Breast epithelium (tissue), 4 donors: ENCODE measurements at regions not wholly inside any gene's neighbourhood (a gene's known extent, or its start where the extent isn't known, plus 50 kb on each side); places are given as distances from the start of the nearest gene placed in this dataset.
"Not testable (repeated sequence)": the region's sequence is repeated elsewhere in the genome, so short reads cannot be mapped to it uniquely, and the experiment has no call there.

Source experiments
- DNase-seq, 2 donors: peaks; one replicate each; pipeline ENCODE4 v3.0.0-alpha.2; 2019; ENCODE audit warnings: low spot score in 2 of 2
- H3K27ac ChIP-seq, 2 donors: fragments of 200-600 bp; sonication (generic) in 1 of 2; one replicate each; pipeline ENCODE4 v1.5.1; 2016 to 2019; ENCODE audit warnings: mild to moderate bottlenecking in 1 of 2
- H3K27me3 ChIP-seq, 2 donors: fragments of 200-600 bp; sonication (generic) in 1 of 2; one replicate each; pipeline versions ENCODE4 v1.5.1 to v1.6.0; 2017 to 2019; ENCODE audit warnings: control low read depth in 1 of 2, mild to moderate bottlenecking in 1 of 2
- H3K36me3 ChIP-seq: fragments of 200-600 bp; one replicate; pipeline ENCODE4 v1.5.1; 2019
- H3K4me1 ChIP-seq, 2 donors: fragments of 200-600 bp; sonication (generic); one replicate each; pipeline ENCODE4 v1.5.1; 2016 to 2019; ENCODE audit warnings: control low read depth in 1 of 2
- H3K4me3 ChIP-seq, 3 donors: fragments of 200-600 bp; sonication (generic); 1 replicate in 2 of 3; 2 replicates in 1 of 3; pipeline ENCODE4 v1.5.1; 2016 to 2019; ENCODE audit warnings: mild to moderate bottlenecking in 3 of 3, moderate library complexity in 2 of 3
- H3K9me3 ChIP-seq, 2 donors: fragments of 200-600 bp; sonication (generic) in 1 of 2; one replicate each; pipeline ENCODE4 v1.5.1; 2016 to 2019; ENCODE audit warnings: control low read depth in 1 of 2
- POLR2A ChIP-seq: fragments of 450-650 bp; IDR thresholded peaks from one replicate; pipeline ENCODE4 v1.6.1; 2016; ENCODE audit warnings: antibody characterized with exemption, mild to moderate bottlenecking, moderate library complexity
- POLR2AphosphoS5 ChIP-seq, 3 donors: sonication (generic); formaldehyde crosslinking; IDR thresholded peaks; one replicate each; pipeline ENCODE4 v1.6.1; 2017; ENCODE audit warnings: antibody characterized with exemption in 3 of 3
- intact Hi-C: fragments of 100-400 bp; cut with DNase I; formaldehyde crosslinking; loops from one replicate; pipeline ENCODE4 v1.15.1; 2023; ENCODE audit warnings: low total_unique reads
- TF ChIP-seq, protein P1 (sequence below), 3 donors: fragments of 450-650 bp; IDR thresholded peaks; one replicate each; pipeline ENCODE4 v1.5.1; 2016 to 2017; ENCODE audit warnings: antibody characterized with exemption in 3 of 3, mild to moderate bottlenecking in 3 of 3, moderate library complexity in 3 of 3

DNA sequence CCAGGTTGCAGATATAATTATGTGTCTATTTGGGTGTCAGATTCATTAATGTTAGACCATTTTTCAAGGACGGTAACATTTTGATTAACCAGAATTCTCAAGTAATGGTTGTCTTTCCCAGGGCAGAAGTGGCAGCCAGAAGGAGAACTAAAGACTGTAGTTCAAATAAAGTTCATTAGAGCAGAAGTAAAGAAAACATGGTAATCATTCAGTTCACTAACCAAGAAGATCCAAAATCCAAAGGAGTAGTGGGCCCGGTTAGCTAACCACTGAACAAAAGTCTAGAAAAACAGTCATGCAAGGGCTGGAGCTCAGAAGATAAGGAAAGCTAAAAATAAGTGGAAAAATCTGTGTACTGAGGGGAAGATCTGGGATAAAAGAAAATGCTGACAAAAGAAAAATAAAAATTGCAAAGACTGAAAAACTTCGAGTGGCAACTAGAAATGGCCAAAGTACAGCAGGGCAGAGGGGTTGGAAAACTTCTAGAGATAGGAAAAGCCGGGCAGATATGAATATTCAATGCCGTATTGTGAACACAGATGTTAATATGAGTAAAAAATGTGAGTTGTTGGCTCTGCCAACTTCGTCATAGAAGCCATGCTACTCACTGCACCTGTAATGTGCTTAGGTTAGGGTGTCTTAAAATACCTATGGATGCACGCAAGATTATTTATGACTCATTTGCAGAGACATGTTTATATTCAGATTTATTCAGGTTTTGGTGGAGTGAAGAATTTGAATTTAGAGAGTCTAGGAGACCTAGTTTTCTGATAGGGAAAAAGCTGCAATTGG, 925.9 kb downstream of the LTN1 start:
- Histone ChIP-seq H3K4me1 (no peaks in the 10 kb centered on the region), H3K36me3 (no peaks in the 10 kb centered on the region), H3K9me3 (no peaks in the 10 kb centered on the region), H3K27ac (no peak overlapping the region), H3K4me3 (no peak overlapping the region), H3K27me3 (no peaks in the 10 kb centered on the region)
- intact Hi-C loops = no loop called here
- TF ChIP-seq, protein P1, sequence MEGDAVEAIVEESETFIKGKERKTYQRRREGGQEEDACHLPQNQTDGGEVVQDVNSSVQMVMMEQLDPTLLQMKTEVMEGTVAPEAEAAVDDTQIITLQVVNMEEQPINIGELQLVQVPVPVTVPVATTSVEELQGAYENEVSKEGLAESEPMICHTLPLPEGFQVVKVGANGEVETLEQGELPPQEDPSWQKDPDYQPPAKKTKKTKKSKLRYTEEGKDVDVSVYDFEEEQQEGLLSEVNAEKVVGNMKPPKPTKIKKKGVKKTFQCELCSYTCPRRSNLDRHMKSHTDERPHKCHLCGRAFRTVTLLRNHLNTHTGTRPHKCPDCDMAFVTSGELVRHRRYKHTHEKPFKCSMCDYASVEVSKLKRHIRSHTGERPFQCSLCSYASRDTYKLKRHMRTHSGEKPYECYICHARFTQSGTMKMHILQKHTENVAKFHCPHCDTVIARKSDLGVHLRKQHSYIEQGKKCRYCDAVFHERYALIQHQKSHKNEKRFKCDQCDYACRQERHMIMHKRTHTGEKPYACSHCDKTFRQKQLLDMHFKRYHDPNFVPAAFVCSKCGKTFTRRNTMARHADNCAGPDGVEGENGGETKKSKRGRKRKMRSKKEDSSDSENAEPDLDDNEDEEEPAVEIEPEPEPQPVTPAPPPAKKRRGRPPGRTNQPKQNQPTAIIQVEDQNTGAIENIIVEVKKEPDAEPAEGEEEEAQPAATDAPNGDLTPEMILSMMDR (IDR thresholded peaks at IDR 0.05) = no peak
- TF ChIP-seq POLR2AphosphoS5 (IDR thresholded peaks at IDR 0.05) = no peak
- no peak for TF ChIP-seq POLR2A
- DNase-seq = no peak

DNA sequence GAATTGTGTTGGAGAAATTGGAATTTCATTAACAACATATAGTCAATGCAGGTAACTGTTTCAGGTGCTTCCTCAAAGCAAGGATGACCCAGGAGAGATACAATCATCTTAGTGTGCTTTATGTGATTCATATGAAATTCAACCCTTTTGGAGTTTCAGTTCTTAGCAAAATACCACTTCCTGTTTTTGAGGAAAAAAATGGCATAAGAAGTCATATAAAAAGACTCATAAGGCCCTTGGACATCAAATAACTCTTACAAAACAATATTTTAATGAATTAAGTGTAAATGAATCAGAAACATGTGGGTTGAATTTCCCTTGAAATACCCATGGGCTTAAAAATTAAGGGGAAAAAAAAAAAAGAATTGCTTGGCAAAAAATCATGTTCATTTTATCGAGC, 926.6 kb downstream of the LTN1 start:
- TF ChIP-seq POLR2AphosphoS5 (IDR thresholded peaks at IDR 0.05) = no peak
- TF ChIP-seq, protein P1 (IDR thresholded peaks at IDR 0.05) = no peak
- no peak for TF ChIP-seq POLR2A
- Histone ChIP-seq H3K27ac (no peak overlapping the region), H3K4me1 (no peaks in the 10 kb centered on the region), H3K27me3 (no peaks in the 10 kb centered on the region), H3K36me3 (no peaks in the 10 kb centered on the region), H3K4me3 (no peak overlapping the region), H3K9me3 (no peaks in the 10 kb centered on the region)
- intact Hi-C loops = no loop called here
- DNase-seq = no peak

DNA sequence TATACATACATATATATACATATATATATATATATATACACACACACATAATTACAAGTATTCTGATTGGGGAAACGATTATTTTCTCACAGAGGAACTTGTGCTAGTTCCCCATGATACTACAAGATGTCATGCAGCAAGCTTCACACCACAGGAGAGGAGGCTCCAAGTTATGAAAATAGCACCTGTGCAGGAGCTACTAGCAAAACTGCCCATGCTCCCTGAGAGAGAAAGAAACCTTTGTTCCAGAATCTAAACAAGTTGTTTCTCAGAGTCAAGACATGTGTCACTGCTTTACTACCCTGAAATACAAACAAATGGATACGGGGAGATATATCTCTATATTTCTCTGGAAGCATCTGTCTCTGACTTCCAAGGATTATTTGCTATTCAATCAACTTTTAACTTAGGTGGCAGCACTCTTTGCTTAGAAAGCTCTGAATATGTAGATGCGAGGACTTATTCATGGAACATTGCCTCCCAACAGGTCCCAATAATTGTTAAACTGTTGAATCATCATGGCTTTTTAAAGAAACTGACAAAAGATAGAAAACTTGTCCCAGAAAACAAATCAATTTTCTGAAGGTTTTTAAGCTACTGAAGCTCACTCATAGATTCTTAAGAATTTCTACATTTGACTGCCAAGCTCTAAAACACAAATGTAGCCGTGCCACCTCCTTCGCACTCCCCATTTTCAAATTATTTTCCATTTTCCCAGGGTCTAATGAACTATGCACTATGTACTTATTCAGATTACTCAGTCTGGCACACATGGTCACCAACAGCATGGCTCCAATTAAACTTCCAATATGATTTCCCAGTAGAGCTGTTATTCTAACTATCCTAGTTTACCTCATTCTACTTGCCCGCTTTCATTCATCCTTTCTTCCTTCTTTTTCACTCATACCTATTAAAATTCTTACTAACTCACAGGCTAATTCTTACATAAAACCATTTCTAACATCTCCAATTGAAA, 929.1 kb downstream of the LTN1 start:
- DNase-seq = no peak
- Histone ChIP-seq H3K4me3 (no peak overlapping the region), H3K9me3 (no peaks in the 10 kb centered on the region), H3K27me3 (no peaks in the 10 kb centered on the region), H3K36me3 (no peaks in the 10 kb centered on the region), H3K27ac (no peak overlapping the region), H3K4me1 (no peaks in the 10 kb centered on the region)
- no peak for TF ChIP-seq POLR2A
- intact Hi-C loops = no loop called here

DNA sequence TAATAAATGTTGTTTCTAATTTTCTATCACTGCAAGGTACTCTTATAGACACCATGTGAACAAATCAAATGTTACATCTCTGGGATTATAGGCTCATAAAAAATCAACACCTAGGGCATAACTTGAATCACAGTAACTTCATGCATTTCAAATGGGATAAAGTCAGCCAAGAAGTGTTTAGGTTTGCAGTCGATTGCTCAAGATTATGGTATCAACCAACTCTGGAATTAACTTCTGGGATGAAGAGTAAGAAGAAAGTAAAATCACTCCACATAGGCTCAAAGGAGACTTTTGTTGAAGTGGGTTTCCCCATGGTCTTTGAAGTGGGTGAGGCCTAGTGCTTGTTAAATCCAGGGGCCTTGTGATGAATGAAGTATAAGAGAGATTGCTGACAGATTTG, 939.7 kb downstream of the LTN1 start:
- H3K9me3 ChIP-seq, intact Hi-C loops, H3K4me1 ChIP-seq, H3K27me3 ChIP-seq, H3K4me3 ChIP-seq, DNase-seq, H3K36me3 ChIP-seq, H3K27ac ChIP-seq: not testable (repeated sequence)

DNA sequence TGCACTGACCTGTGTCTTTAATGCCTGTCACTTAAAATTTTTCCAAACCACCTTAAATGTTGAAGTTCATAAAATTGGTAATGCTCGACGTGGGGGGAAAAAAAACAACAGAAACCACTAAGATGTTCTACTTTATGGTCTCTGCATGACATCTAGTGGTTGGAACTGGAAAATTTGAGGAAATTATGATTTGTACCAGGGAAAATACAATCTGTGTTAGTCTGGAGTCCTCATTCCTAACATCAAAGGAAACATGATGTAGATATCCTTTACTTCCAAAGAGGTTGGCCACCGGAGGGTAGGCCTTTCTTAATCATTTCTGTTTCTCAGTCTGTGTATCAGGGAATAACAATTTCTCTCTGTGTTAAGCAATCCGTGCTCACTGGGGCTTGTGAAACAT, 941.0 kb downstream of the LTN1 start:
- H3K4me3 ChIP-seq, H3K27me3 ChIP-seq, H3K27ac ChIP-seq, intact Hi-C loops, DNase-seq, H3K9me3 ChIP-seq, H3K4me1 ChIP-seq, H3K36me3 ChIP-seq: not testable (repeated sequence)
- TF ChIP-seq, protein P1 (IDR thresholded peaks at IDR 0.05) = peak; percentile 49 to 69 (median 56)

DNA sequence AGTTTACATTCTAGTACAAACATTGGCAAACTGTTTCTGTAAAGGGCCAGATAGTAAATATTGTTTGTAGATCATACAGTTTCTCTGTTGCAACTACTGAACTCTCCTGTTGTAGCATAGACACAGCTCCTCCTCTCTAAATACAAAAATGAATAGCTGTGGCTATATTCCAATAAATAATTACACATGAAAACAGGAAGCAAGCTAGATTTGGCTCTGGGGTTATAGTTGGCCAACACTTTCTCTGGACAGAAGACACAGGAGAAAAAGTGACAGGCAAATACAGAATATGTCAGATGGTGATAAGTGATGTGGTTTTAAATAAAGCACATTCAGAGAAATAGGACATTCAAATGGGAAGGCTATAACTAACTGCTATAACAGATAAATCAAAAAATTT, 957.0 kb downstream of the LTN1 start:
- intact Hi-C loops, H3K27ac ChIP-seq, H3K4me1 ChIP-seq, H3K36me3 ChIP-seq, DNase-seq, H3K4me3 ChIP-seq, H3K27me3 ChIP-seq: not testable (repeated sequence)
- H3K9me3 ChIP-seq = peaks cover 8 to 12% of the 10 kb centered on the region in 2 donors

DNA sequence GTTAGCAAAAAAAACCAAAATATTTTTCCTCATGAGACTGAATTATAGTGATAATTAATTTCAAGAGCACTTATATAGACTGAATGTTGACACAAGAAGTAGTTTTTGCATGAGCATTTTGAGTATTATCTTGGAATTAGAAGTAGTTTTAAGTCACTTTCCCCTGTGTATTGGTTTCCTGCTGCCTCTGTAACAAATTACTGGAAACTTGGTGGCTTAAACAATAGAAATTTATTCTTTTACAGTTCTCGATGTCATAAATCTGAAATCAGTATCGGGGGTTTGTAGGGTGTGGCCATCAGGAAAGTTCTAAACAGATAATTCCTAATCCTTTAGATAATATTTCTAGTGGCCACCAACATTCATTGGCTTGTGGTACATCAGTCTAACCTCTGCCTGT, 957.8 kb downstream of the LTN1 start:
- intact Hi-C loops, H3K4me1 ChIP-seq, H3K4me3 ChIP-seq, H3K36me3 ChIP-seq, H3K27ac ChIP-seq, DNase-seq, H3K27me3 ChIP-seq: not testable (repeated sequence)
- H3K9me3 ChIP-seq = peaks cover 16 to 19% of the 10 kb centered on the region in 2 donors

DNA sequence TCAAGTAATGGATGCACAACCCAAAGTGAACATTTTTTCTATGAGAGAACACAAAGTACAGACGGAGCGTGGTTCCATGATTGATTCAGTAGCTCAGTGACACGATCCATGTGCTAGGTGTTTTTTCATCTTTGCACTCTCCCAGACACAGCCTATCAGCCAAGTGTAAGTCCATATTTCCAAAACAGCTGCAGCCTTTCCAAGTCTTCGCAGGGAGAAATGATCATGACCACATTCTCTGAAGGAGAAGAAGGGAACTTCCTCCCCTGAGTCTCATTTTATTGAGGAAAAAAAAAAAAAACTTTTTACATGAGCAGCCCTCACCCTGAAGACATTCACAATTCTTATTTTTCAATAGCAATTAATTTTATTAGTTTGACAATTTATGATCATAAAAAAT, 958.3 kb downstream of the LTN1 start:
- DNase-seq = not testable (repeated sequence)

DNA sequence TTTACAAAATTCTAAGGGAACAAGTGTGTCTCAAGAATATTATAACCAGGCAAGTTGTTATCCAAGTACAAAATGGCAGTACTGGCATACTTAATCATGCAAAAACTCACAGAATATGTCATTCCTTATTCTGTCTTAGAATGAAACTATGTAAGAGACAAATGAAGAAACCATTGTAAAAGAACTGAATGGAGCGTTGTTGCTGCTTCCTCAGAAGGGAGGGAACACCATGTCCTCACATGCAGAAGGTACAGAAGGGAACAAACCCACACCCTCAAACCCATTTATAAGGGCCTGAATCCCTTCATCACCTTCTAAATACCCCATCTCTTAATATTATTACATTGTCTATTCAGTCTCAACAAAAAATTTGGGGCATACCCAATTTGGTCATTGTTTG, 960.0 kb downstream of the LTN1 start:
- DNase-seq, H3K27me3 ChIP-seq, H3K36me3 ChIP-seq, H3K4me3 ChIP-seq, H3K27ac ChIP-seq, H3K4me1 ChIP-seq, intact Hi-C loops: not testable (repeated sequence)
- H3K9me3 ChIP-seq = peaks cover 17 to 21% of the 10 kb centered on the region in 2 donors

More for the DNA sequence above, 958.3 kb downstream of the LTN1 start:
- H3K4me3 ChIP-seq, H3K4me1 ChIP-seq, H3K27ac ChIP-seq, intact Hi-C loops, H3K36me3 ChIP-seq, H3K27me3 ChIP-seq: not testable (repeated sequence)
- H3K9me3 ChIP-seq = peaks cover 17 to 21% of the 10 kb centered on the region in 2 donors

DNA sequence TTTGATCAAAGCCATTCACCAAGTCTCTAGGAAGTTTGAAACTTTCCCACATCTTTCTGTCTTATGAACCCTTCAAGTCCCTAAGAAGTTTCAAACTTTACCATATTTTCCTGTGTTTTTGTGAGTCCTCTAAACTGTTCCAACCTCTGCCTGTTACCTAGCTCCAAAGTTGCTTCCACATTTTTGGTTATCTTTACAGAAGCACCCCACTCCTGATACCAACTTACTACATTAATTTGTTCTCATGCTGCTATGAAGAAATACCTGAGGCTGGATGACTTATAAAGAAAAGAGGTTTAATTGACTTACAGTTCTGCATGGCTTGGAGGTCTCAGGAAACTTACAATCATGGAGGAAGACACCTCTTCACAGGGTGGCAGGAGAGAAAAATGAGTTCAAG, 961.6 kb downstream of the LTN1 start:
- intact Hi-C loops, H3K27ac ChIP-seq, H3K27me3 ChIP-seq, DNase-seq, H3K4me1 ChIP-seq, H3K4me3 ChIP-seq, H3K36me3 ChIP-seq: not testable (repeated sequence)
- peaks cover 17 to 21% of the 10 kb centered on the region in 2 donors for H3K9me3 ChIP-seq
